ENCODE measurements at regions not wholly inside any gene's neighbourhood (a gene's known extent, or its start where the extent isn't known, plus 50 kb on each side); places are given as distances from the start of the nearest gene placed in this dataset.
A peak's percentile ranks its signal among the peaks of the same experiment; 100 is the strongest.
"Not testable (repeated sequence)": the region's sequence is repeated elsewhere in the genome, so short reads cannot be mapped to it uniquely, and the experiment has no call there.

GRCh38 chr3:164352991-164353390 lies 725.3 kb downstream of the SI start:
- H3K18ac ChIP-seq (ENCODE audit: low read depth in 1 of 2, low read length in 2 of 2) = no peak overlapping the region
- H2BK120ac ChIP-seq (ENCODE audit: low read depth, low read length) = no peak overlapping the region
- no peaks in the 10 kb centered on the region for H3K9me3 ChIP-seq (ENCODE audit: control insufficient read depth, low read length)
- no peak for DNase-seq
- H3K79me1 ChIP-seq (replicated peaks; ENCODE audit: low read length, poor library complexity, severe bottlenecking) = no peaks in the 10 kb centered on the region
- H2BK12ac ChIP-seq (ENCODE audit: low read length in 2 of 2) = no peak overlapping the region
- no peak overlapping the region for H4K91ac ChIP-seq (ENCODE audit: low read length)
- no peak overlapping the region for H3K27ac ChIP-seq (ENCODE audit: low read length, poor library complexity, severe bottlenecking)
- no peak overlapping the region for H3K14ac ChIP-seq (ENCODE audit: low read length in 2 of 2)
- no peak overlapping the region for H2AK5ac ChIP-seq (ENCODE audit: low read length, severe bottlenecking)
- H2AFZ ChIP-seq (ENCODE audit: low read depth, low read length) = no peak overlapping the region
- H3K27me3 ChIP-seq (ENCODE audit: control insufficient read depth in 1 of 2, insufficient read depth in 1 of 2, low read length in 2 of 2) = no peaks in the 10 kb centered on the region
- no peaks in the 10 kb centered on the region for H3K4me1 ChIP-seq (ENCODE audit: control insufficient read depth, insufficient read depth, low read depth, low read length)
- no peak overlapping the region for H3K23ac ChIP-seq (ENCODE audit: low read length in 2 of 2)
- no peak overlapping the region for H3K4me2 ChIP-seq (ENCODE audit: low read length, poor library complexity, severe bottlenecking)
- no peaks in the 10 kb centered on the region for H3K36me3 ChIP-seq (ENCODE audit: control insufficient read depth in 1 of 2, insufficient read depth in 2 of 2, low read depth in 1 of 2, low read length in 2 of 2)
- H3K4ac ChIP-seq (ENCODE audit: low read depth in 1 of 2, low read length in 2 of 2) = no peak overlapping the region
- no peak overlapping the region for H2BK5ac ChIP-seq (ENCODE audit: low read depth, low read length, poor library complexity, severe bottlenecking)
- no peak overlapping the region for H4K8ac ChIP-seq (ENCODE audit: low read length)
- no peak overlapping the region for H3K9ac ChIP-seq (ENCODE audit: low read length)
- no peak overlapping the region for H3K4me3 ChIP-seq (ENCODE audit: insufficient read depth in 1 of 2, low read depth in 1 of 2, low read length in 2 of 2)
- H2BK15ac ChIP-seq (ENCODE audit: low read depth, poor library complexity, severe bottlenecking) = no peak overlapping the region

GRCh38 chr3:164351131-164351530 lies 727.2 kb downstream of the SI start:
- H3K36me3 ChIP-seq (ENCODE audit: control insufficient read depth in 1 of 2, insufficient read depth in 2 of 2, low read depth in 1 of 2, low read length in 2 of 2) = no peaks in the 10 kb centered on the region
- no peak overlapping the region for H3K4me3 ChIP-seq (ENCODE audit: insufficient read depth in 1 of 2, low read depth in 1 of 2, low read length in 2 of 2)
- no peak overlapping the region for H2AFZ ChIP-seq (ENCODE audit: low read depth, low read length)
- H3K4me1 ChIP-seq (ENCODE audit: control insufficient read depth, insufficient read depth, low read depth, low read length) = no peaks in the 10 kb centered on the region
- no peak overlapping the region for H2BK120ac ChIP-seq (ENCODE audit: low read depth, low read length)
- H2BK5ac ChIP-seq (ENCODE audit: low read depth, low read length, poor library complexity, severe bottlenecking) = no peak overlapping the region
- H3K79me1 ChIP-seq (replicated peaks; ENCODE audit: low read length, poor library complexity, severe bottlenecking) = no peaks in the 10 kb centered on the region
- H3K4ac ChIP-seq (ENCODE audit: low read depth in 1 of 2, low read length in 2 of 2) = no peak overlapping the region
- H3K23ac ChIP-seq (ENCODE audit: low read length in 2 of 2) = no peak overlapping the region
- no peak overlapping the region for H3K9ac ChIP-seq (ENCODE audit: low read length)
- H4K8ac ChIP-seq (ENCODE audit: low read length) = no peak overlapping the region
- no peak overlapping the region for H2BK15ac ChIP-seq (ENCODE audit: low read depth, poor library complexity, severe bottlenecking)
- no peak overlapping the region for H3K4me2 ChIP-seq (ENCODE audit: low read length, poor library complexity, severe bottlenecking)
- H3K27ac ChIP-seq (ENCODE audit: low read length, poor library complexity, severe bottlenecking) = peak overlapping the region; percentile 56
- H3K18ac ChIP-seq (ENCODE audit: low read depth in 1 of 2, low read length in 2 of 2) = no peak overlapping the region
- no peak overlapping the region for H2BK12ac ChIP-seq (ENCODE audit: low read length in 2 of 2)
- H3K14ac ChIP-seq (ENCODE audit: low read length in 2 of 2) = no peak overlapping the region
- no peaks in the 10 kb centered on the region for H3K27me3 ChIP-seq (ENCODE audit: control insufficient read depth in 1 of 2, insufficient read depth in 1 of 2, low read length in 2 of 2)
- DNase-seq = no peak
- no peaks in the 10 kb centered on the region for H3K9me3 ChIP-seq (ENCODE audit: control insufficient read depth, low read length)
- H4K91ac ChIP-seq (ENCODE audit: low read length) = no peak overlapping the region
- no peak overlapping the region for H2AK5ac ChIP-seq (ENCODE audit: low read length, severe bottlenecking)

DNA sequence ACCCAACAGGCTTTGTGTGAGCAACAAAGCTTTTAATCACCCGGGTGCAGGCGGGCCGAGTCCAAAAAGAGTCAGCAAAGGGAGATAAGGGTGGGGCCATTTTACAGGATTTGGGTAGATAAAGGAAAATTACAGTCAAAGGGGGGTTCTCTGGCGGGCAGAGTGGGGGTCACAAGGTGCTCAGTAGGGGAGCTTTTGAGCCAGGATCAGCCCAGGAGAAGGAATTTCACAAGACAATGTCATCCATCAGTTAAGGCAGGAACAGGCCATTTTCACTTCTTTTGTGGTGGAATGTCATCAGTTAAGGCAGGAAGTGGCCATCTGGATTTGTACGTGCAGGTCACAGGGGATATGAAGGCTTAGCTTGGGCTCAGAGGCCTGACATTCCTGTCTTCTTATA lies 736.1 kb downstream of the SI start:
- H3K14ac ChIP-seq (ENCODE audit: low read length in 2 of 2); H3K4me2 ChIP-seq (ENCODE audit: low read length, poor library complexity, severe bottlenecking); H3K27me3 ChIP-seq (ENCODE audit: control insufficient read depth in 1 of 2, insufficient read depth in 1 of 2, low read length in 2 of 2); H3K23ac ChIP-seq (ENCODE audit: low read length in 2 of 2); H3K9me3 ChIP-seq (ENCODE audit: control insufficient read depth, low read length); H3K27ac ChIP-seq (ENCODE audit: low read length, poor library complexity, severe bottlenecking); H2BK120ac ChIP-seq (ENCODE audit: low read depth, low read length); DNase-seq; H3K9ac ChIP-seq (ENCODE audit: low read length); H2BK15ac ChIP-seq (ENCODE audit: low read depth, poor library complexity, severe bottlenecking); H3K4me3 ChIP-seq (ENCODE audit: insufficient read depth in 1 of 2, low read depth in 1 of 2, low read length in 2 of 2); H2AK5ac ChIP-seq (ENCODE audit: low read length, severe bottlenecking); H2AFZ ChIP-seq (ENCODE audit: low read depth, low read length); H3K36me3 ChIP-seq (ENCODE audit: control insufficient read depth in 1 of 2, insufficient read depth in 2 of 2, low read depth in 1 of 2, low read length in 2 of 2); H2BK12ac ChIP-seq (ENCODE audit: low read length in 2 of 2); H3K4ac ChIP-seq (ENCODE audit: low read depth in 1 of 2, low read length in 2 of 2); H4K8ac ChIP-seq (ENCODE audit: low read length); H3K18ac ChIP-seq (ENCODE audit: low read depth in 1 of 2, low read length in 2 of 2); H2BK5ac ChIP-seq (ENCODE audit: low read depth, low read length, poor library complexity, severe bottlenecking); H3K79me1 ChIP-seq (replicated peaks; ENCODE audit: low read length, poor library complexity, severe bottlenecking); H3K4me1 ChIP-seq (ENCODE audit: control insufficient read depth, insufficient read depth, low read depth, low read length); H4K91ac ChIP-seq (ENCODE audit: low read length): not testable (repeated sequence)
- WGBS = 53% methylated on average over 5 of the region's 5 CpGs

- Histone ChIP-seq H3K9ac (ENCODE audit: low read length) (no peak overlapping the region), H3K36me3 (ENCODE audit: control insufficient read depth in 1 of 2, insufficient read depth in 2 of 2, low read depth in 1 of 2, low read length in 2 of 2) (no peaks in the 10 kb centered on the region), H3K27me3 (ENCODE audit: control insufficient read depth in 1 of 2, insufficient read depth in 1 of 2, low read length in 2 of 2) (no peaks in the 10 kb centered on the region), H4K91ac (ENCODE audit: low read length) (no peak overlapping the region), H2AK5ac (ENCODE audit: low read length, severe bottlenecking) (no peak overlapping the region), H4K8ac (ENCODE audit: low read length) (no peak overlapping the region), H2BK120ac (ENCODE audit: low read depth, low read length) (no peak overlapping the region), H3K4me1 (ENCODE audit: control insufficient read depth, insufficient read depth, low read depth, low read length) (no peaks in the 10 kb centered on the region), H3K79me1 (replicated peaks; ENCODE audit: low read length, poor library complexity, severe bottlenecking) (no peaks in the 10 kb centered on the region), H3K14ac (ENCODE audit: low read length in 2 of 2) (no peak overlapping the region), H3K23ac (ENCODE audit: low read length in 2 of 2) (no peak overlapping the region), H3K4me2 (ENCODE audit: low read length, poor library complexity, severe bottlenecking) (no peak overlapping the region), H2BK5ac (ENCODE audit: low read depth, low read length, poor library complexity, severe bottlenecking) (no peak overlapping the region), H2AFZ (ENCODE audit: low read depth, low read length) (no peak overlapping the region), H2BK15ac (ENCODE audit: low read depth, poor library complexity, severe bottlenecking) (no peak overlapping the region), H3K4me3 (ENCODE audit: insufficient read depth in 1 of 2, low read depth in 1 of 2, low read length in 2 of 2) (no peak overlapping the region), H3K4ac (ENCODE audit: low read depth in 1 of 2, low read length in 2 of 2) (no peak overlapping the region), H2BK12ac (ENCODE audit: low read length in 2 of 2) (no peak overlapping the region), H3K18ac (ENCODE audit: low read depth in 1 of 2, low read length in 2 of 2) (no peak overlapping the region), H3K27ac (ENCODE audit: low read length, poor library complexity, severe bottlenecking) (no peak overlapping the region), H3K9me3 (ENCODE audit: control insufficient read depth, low read length) (no peaks in the 10 kb centered on the region)
- no peak for DNase-seq
- WGBS = 80% methylated on average over 20 of the region's 20 CpGs
These were observed 737.2 kb downstream of the SI start for GRCh38 chr3:164341086-164341485.

Measured in mesenchymal stem cell (in vitro differentiated cells and primary cell).